SK-MEL-5 (cell line): ENCODE measurements at regions not wholly inside any gene's neighbourhood (a gene's known extent, or its start where the extent isn't known, plus 50 kb on each side); places are given as distances from the start of the nearest gene placed in this dataset.
A peak's percentile ranks its signal among the peaks of the same experiment; 100 is the strongest.

ENCODE experiments used
- DNase-seq: peaks from one replicate; pipeline ENCODE4 v3.0.0-alpha.2; 2016; ENCODE audit warnings: low read depth, low spot score
- in situ Hi-C: cut with HindIII; loops from 2 replicates; pipeline ENCODE4 v1.10.0; 2016; ENCODE audit warnings: low sequenced_read_pairs, high pct_unique_total_duplicates, low pct_unique_long_range_greater_than_20kb

GRCh38 chr2:167471734-167472133 lies 583.5 kb downstream of the XIRP2 start:
- no peak for DNase-seq
- in situ Hi-C loops, result no loop called here

- in situ Hi-C loops, result no loop called here
Measured at GRCh38 chr2:167471332-167471731, 583.1 kb downstream of the XIRP2 start.

GRCh38 chr2:167462379-167462778 lies 574.1 kb downstream of the XIRP2 start:
- in situ Hi-C loops, result no loop called here
- DNase-seq, result no peak

More at GRCh38 chr2:167471332-167471731, 583.1 kb downstream of the XIRP2 start:
- DNase-seq, result no peak

DNA sequence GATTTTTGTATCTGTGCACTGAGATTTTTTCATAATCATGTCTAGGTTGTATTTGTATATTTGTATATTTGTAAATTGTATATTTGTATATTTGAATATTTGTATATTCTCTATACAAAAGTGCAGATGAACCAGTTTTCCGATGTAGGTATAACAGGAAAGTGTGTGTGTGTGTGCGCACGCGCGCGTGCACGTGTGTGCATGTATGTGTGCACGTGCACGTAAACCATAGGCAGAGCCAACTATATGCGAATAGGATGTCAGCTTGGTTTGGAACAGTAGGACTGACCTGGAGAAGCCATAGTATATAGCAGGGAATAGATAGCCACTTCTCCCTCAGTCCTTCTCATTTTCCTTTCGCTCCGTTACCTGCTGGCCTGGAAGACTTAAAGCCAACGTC lies 565.8 kb downstream of the XIRP2 start:
- in situ Hi-C loops, result no loop called here
- no peak for DNase-seq

DNA sequence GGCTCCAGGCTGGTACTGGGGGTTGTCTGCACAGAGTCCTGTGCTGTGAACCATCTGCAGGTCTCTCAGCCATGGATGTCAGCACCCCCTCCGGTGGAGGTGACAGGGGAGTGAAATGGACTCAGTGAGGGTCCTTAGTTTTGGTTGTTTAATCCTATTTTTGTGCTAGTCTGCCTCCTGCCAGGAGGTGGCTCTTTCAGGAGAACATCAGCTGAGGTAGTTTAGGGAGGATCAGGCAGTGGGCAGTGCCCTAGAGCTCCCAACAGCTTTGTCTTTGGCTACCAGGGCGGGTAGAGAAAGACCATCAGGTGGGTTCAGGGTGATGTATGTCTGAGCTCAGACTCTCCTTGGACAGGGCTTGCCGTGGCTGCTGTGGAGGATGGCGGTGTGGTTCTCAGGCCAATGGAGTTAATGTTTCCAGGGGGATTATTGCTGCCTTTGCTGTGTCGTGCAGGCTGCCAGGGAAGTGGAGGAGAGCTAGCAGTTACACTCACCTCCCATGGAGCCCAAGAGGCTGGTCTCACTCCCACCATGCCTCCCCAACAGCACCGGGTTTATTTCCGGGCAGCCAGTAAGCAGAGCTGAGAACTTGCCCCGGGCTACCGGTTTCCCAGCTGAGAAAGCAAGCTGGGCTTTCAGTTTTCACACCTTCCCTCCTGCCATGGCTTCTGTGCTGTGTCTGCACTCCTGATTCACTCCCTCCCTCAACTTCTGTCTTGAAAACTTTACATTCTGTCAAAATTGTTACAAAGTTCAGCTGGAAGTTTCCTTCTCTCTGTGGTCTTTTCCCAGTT lies 563.4 kb downstream of the XIRP2 start:
- in situ Hi-C loops, result no loop called here
- DNase-seq, result peak; percentile 44

DNA sequence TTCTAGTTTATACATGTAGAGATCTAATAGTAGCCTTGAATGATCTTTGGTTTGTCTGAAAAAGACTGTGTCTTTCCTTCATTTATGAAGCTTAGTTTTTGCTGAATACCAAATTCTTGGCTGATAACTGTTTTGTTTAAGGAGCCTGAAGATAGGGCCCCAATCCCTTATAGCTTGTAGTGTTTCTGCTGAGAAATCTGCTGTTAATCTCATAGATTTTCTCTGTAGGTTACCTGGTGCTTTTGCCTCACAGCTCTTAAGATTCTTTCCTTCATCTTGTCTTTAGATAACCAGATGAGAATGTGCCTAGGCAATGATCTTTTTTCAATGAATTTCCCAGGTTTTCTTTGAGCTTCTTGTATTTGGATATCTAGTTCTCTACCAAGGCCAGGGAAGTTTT lies 562.1 kb downstream of the XIRP2 start:
- no peak for DNase-seq
- in situ Hi-C loops, result no loop called here

GRCh38 chr2:167440382-167440781 lies 552.1 kb downstream of the XIRP2 start:
- no peak for DNase-seq
- in situ Hi-C loops, result no loop called here

DNA sequence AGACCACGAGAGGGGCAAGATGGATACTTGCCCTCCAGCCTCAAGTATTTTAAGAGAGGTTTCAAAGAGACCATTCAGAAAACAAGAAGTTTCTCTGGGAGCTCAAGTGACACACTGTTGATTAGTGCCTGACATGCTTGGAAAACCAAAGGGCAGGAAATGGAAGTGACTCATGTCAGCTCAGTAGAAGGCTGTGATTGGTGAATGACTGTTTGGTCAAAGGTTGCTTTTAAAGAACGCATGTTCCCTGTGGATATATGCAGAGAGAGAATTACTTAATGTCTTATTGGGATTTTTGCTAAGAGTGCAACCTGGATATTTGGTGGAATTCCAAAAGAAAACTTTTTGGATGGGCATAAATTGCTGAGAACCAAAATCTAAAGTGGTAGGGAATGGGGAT lies 549.9 kb downstream of the XIRP2 start:
- in situ Hi-C loops, result no loop called here
- DNase-seq, result peak; percentile 61

DNA sequence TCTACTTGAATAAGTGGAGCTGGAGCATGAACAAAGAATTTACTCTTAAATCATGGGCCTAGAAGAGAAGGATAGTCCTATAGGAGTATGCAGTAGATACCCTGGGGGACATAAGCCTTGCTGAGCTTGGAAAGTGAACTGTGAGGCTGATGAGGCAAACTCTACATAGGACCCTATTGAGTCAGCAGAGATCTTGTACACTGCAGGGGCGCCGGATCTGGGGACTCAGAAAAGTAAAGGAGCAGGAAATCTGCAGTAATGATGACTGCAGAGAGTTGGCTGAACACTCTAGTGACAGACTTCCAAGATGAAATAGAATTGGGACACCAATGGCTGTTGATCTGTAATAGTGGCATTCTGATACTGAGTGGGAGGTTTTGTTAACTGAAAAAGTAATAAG lies 543.7 kb downstream of the XIRP2 start:
- DNase-seq, result no peak
- in situ Hi-C loops, result no loop called here

DNA sequence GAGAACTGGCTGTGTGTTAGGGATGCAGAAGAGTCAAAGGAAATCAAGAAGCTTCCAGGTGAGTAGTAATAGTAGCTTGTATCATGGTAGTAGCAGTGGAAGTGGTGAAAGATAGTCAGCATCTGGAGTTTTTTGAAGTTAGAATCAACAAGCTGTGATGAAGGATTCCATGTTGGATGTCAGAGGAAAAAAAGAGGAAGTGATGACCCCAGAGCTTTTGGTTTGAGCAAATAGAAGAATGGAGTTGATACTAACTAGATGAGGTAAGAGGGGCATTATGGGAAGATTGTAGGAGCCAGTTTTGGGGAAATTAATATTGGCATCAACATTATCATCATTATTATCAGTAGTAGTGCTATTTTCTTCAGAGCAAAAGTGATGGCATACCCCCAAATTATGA lies 542.2 kb downstream of the XIRP2 start:
- in situ Hi-C loops, result no loop called here

GRCh38 chr2:167424803-167425755 lies 536.8 kb downstream of the XIRP2 start:
- no peak for DNase-seq
- in situ Hi-C loops, result no loop called here

More for the DNA sequence above, 542.2 kb downstream of the XIRP2 start:
- no peak for DNase-seq

DNA sequence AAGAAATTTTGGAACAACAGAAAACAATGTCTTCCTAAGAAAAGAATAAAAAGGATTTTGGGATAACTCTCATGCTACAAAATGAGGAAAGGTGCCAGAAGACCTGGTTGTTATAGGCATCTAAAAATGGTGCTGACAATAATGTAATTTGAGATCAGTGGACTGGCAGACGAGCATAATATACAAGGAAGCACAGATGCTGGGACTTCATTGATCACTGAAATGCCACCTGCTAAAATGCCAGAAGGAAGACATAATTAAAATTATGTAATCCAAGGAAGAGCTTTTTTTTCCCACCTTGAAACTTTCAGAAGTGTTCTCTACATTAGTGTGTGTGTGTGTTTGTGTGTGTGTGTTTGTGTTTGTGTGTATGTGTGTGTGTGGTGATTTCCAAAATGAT lies 535.9 kb downstream of the XIRP2 start:
- in situ Hi-C loops, result no loop called here
- no peak for DNase-seq

- in situ Hi-C loops, result no loop called here
Measured at GRCh38 chr2:167423731-167424130, 535.5 kb downstream of the XIRP2 start.

GRCh38 chr2:167420211-167420610 lies 531.9 kb downstream of the XIRP2 start:
- in situ Hi-C loops, result no loop called here
- DNase-seq, result no peak

More at GRCh38 chr2:167423731-167424130, 535.5 kb downstream of the XIRP2 start:
- DNase-seq, result no peak

DNA sequence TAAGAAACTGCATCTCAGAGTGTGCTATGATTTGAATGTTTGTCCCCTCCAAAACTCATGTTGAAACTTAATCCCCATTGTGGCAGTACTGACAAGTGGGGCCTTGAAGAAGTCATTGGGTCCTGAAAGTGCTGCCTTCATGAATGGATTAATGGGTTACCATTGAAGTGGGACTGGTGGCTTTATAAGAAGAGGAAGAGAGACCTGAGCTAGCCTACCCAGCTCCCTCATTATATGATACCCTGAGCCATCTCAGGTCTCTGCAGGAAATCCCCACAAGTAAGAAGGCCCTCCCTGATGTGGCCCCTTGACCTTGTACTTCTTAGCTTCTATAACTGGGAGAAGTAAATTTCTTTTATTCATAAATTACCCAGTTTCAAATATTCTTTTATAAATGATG lies 526.8 kb downstream of the XIRP2 start:
- no peak for DNase-seq
- in situ Hi-C loops, result no loop called here

- DNase-seq, result peak; percentile 26
- in situ Hi-C loops, result no loop called here
Measured at GRCh38 chr2:167411367-167411766, 523.1 kb downstream of the XIRP2 start.

DNA sequence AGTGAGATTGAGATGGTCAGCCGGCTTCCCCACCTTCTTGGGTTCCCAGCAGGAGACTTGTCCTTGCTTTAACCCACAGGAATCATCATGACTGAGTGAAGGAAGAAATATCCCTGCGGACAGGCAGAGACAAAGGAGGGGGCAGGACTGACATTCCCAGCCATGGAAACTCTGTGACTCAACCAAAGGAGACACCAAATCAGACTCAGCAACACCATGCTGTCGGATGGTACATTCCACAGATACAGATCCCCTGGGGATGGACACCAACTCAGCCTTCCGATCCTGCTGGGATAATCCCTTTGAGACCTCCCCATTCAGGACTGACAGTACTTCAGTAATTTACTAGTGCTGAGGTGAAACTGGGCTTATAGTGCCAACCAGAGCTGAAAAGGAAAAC lies 518.3 kb downstream of the XIRP2 start:
- DNase-seq, result peak; percentile 13

DNA sequence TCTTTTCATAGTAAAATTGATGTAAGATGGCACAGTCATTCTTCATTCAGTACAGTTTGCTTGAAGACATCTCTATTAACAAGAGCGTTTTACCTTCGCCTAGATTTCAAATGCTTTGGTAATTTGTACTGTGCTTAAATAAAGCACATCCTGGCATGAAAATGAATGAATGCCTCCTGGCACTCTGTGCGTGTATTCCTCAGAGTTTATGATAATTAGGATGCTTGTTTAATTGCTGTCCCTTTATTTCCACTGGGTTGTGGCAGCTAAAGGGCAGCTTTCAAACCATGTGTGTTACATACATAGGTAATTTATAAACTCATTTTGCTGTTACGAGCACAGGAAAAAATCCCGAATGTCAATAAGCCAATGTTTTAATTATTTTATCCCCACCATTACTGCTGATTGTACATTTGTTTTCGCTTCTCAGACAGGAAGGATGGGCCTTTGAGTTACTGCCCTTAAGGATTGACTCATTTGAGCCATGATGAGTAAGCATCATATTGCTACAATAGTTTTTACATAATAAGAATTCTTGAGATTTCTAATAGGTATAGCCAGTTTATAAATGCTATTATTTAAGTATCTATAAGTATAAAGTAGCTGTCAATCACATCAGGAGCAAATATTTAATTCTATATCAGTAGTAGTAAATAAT lies 516.5 kb downstream of the XIRP2 start:
- in situ Hi-C loops, result no loop called here
- DNase-seq, result no peak

More for the DNA sequence above, 518.3 kb downstream of the XIRP2 start:
- in situ Hi-C loops, result no loop called here
